Neural cell (in vitro differentiated cells): ENCODE measurements at regions not wholly inside any gene's neighbourhood (a gene's known extent, or its start where the extent isn't known, plus 50 kb on each side); places are given as distances from the start of the nearest gene placed in this dataset.

ENCODE experiments used
- H2AFZ ChIP-seq: fragments of 200-600, 300-800 bp; sonication (generic), shearing (Covaris generic); 2 replicates; pipeline ENCODE4 v1.6.0; 2014; ENCODE audit warnings: low read depth, mild to moderate bottlenecking, antibody characterized with exemption, low read length, moderate library complexity
- H3F3A ChIP-seq: fragments of 200-600 bp; shearing (Covaris generic); 2 replicates; pipeline ENCODE4 v1.6.1; 2016; ENCODE audit warnings: mild to moderate bottlenecking, moderate library complexity, mixed read lengths, antibody characterized with exemption, low read length; ENCODE audit not compliant: insufficient read depth, poor library complexity, severe bottlenecking
- H3K27ac ChIP-seq: fragments of 200-600, 300-800 bp; sonication (generic), shearing (Covaris generic); 2 replicates; pipeline ENCODE4 v1.5.1; 2014; ENCODE audit warnings: mild to moderate bottlenecking, low read length, moderate library complexity
- H3K27me3 ChIP-seq: fragments of 300-800, 200-600 bp; sonication (generic), shearing (Covaris generic); 2 replicates; pipeline ENCODE4 v1.6.0; 2014; ENCODE audit warnings: mild to moderate bottlenecking, low read depth, low read length, moderate library complexity; ENCODE audit not compliant: insufficient read depth
- H3K36me3 ChIP-seq: fragments of 300-800, 200-600 bp; sonication (generic), shearing (Covaris generic); 2 replicates; pipeline ENCODE4 v1.5.1; 2014; ENCODE audit warnings: mild to moderate bottlenecking, antibody characterized with exemption, low read length, moderate library complexity; ENCODE audit not compliant: insufficient read depth
- H3K4me2 ChIP-seq: fragments of 300-800, 200-600 bp; sonication (generic), shearing (Covaris generic); 2 replicates; pipeline ENCODE4 v1.6.0; 2014; ENCODE audit warnings: mild to moderate bottlenecking, low read length
- H3K4me3 ChIP-seq: fragments of 300-800, 200-600 bp; sonication (generic), shearing (Covaris generic); 2 replicates; pipeline ENCODE4 v1.5.1; 2014; ENCODE audit warnings: mild to moderate bottlenecking, low read length, moderate library complexity
- H3K79me2 ChIP-seq: fragments of 200-600 bp; shearing (Covaris generic); replicated peaks from 2 replicates; pipeline ENCODE4 v1.6.0; 2014; ENCODE audit warnings: mild to moderate bottlenecking, low read length, moderate library complexity; ENCODE audit not compliant: insufficient read depth
- H3K9ac ChIP-seq: fragments of 300-800, 200-600 bp; sonication (generic), shearing (Covaris generic); 2 replicates; pipeline ENCODE4 v1.6.1; 2016; ENCODE audit warnings: mild to moderate bottlenecking, low read length, mixed read lengths
- H3K9me2 ChIP-seq: fragments of 200-600 bp; shearing (Covaris generic); 2 replicates; pipeline ENCODE4 v1.6.1; 2016; ENCODE audit warnings: mild to moderate bottlenecking, low read length, mixed read lengths; ENCODE audit not compliant: insufficient read depth
- H3K9me3 ChIP-seq: fragments of 200-600, 300-800 bp; sonication (generic), shearing (Covaris generic); 2 replicates; pipeline ENCODE4 v1.6.1; 2016; ENCODE audit warnings: mild to moderate bottlenecking, mixed run types, low read length, moderate library complexity, mixed read lengths
- H4K20me1 ChIP-seq: fragments of 200-600 bp; shearing (Covaris generic); 2 replicates; pipeline ENCODE4 v1.6.1; 2016; ENCODE audit warnings: mild to moderate bottlenecking, mixed run types; ENCODE audit not compliant: insufficient read depth
- CTCF ChIP-seq: fragments of 450-650 bp; IDR thresholded peaks from 2 replicates; pipeline ENCODE4 v1.5.1; 2014; ENCODE audit warnings: antibody characterized with exemption, mild to moderate bottlenecking, moderate library complexity; ENCODE audit not compliant: poor library complexity, severe bottlenecking
- EP300 ChIP-seq: fragments of 450-650 bp; conservative IDR thresholded peaks from 2 replicates; pipeline ENCODE4 v1.6.1; 2014; ENCODE audit warnings: antibody characterized with exemption, mild to moderate bottlenecking, moderate library complexity; ENCODE audit not compliant: poor library complexity, severe bottlenecking
- EZH2 ChIP-seq: fragments of 200-600, 300-800 bp; shearing (Covaris generic), sonication (generic); IDR thresholded peaks from 2 replicates; pipeline ENCODE4 v1.6.1; 2014; ENCODE audit warnings: antibody characterized with exemption, low read length, borderline replicate concordance, mild to moderate bottlenecking; ENCODE audit not compliant: insufficient read depth, poor library complexity, severe bottlenecking
- MXI1 ChIP-seq: fragments of 450-650 bp; conservative IDR thresholded peaks from 2 replicates; pipeline ENCODE4 v1.6.1; 2014; ENCODE audit warnings: antibody characterized with exemption, mild to moderate bottlenecking; ENCODE audit not compliant: poor library complexity, severe bottlenecking
- POLR2AphosphoS5 ChIP-seq: IDR thresholded peaks from 2 replicates; pipeline ENCODE4 v1.6.1; 2012
- RAD21 ChIP-seq: fragments of 450-650 bp; conservative IDR thresholded peaks from 2 replicates; pipeline ENCODE4 v1.6.1; 2014; ENCODE audit warnings: antibody characterized with exemption, mild to moderate bottlenecking, moderate library complexity
- SMC3 ChIP-seq: fragments of 450-650 bp; conservative IDR thresholded peaks from 2 replicates; pipeline ENCODE4 v1.6.1; 2014; ENCODE audit warnings: antibody characterized with exemption, mild to moderate bottlenecking, moderate library complexity; ENCODE audit not compliant: poor library complexity
- TAF1 ChIP-seq: IDR thresholded peaks from 2 replicates; pipeline ENCODE4 v1.6.1; 2012; ENCODE audit warnings: low read depth
- TF ChIP-seq, protein P1 (sequence below): IDR thresholded peaks from 2 replicates; pipeline ENCODE4 v1.6.1; 2012; ENCODE audit warnings: borderline replicate concordance

DNA sequence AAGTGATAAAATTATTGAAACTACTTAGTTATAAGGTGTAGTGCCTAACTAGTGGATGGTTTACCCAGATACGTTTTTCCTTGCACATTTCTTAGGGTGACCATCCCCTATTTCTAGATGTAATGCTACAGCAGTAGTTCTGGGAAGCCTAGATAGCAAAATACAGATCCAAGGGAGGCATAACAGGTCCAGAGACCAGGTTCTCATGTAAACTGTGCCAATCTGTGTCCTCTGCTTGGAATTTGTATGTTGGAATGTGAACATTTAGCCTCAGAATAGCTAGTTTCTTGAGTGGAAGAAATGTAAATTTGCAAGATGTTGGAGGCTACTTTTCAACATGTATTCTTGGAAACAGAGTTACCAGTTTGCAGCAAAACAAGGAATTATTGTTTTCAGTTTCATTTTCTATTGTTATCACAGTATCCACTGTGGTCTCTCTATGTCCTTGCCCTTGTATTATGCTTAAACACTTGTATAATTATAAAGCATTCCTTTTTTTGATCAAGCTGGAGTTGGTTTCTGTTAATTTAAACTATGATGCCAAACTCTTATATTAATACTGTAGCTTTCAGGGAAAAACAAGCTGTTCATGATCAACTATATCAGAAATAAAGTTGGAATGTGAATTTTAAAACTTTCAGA, 102.0 kb upstream of the BRINP3 start (continued):
- TF ChIP-seq CTCF: no peak

DNA sequence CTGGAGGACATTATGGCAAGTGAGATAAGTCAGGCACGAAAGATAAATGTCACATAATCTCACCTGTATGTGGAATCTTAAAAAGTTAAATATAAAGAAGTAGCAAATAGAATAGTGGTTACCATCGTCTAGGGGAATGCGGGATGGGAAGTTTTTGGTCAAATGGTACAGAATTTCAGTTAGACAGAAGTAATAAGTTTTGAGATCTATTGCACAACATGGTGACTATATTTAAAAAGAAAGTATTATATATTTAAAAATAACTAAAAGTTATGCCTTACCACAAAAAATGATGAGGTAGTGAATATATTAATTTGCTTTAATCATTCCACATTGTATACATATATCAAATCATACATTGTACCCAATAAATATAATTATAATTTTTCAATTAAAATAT, 106.2 kb upstream of the BRINP3 start:
- Histone ChIP-seq H4K20me1 (no peaks in the 10 kb centered on the region), H3K27me3 (no peaks in the 10 kb centered on the region)

GRCh38 chr1:190588424-190588823, 110.8 kb upstream of the BRINP3 start:
- Histone ChIP-seq H4K20me1 (no peaks in the 10 kb centered on the region), H3F3A (no peaks in the 10 kb centered on the region), H2AFZ (no peak overlapping the region), H3K4me3 (no peak overlapping the region), H3K9me3 (no peaks in the 10 kb centered on the region), H3K4me2 (no peak overlapping the region), H3K27ac (no peak overlapping the region), H3K9me2 (no peaks in the 10 kb centered on the region), H3K79me2 (no peaks in the 10 kb centered on the region), H3K36me3 (no peaks in the 10 kb centered on the region), H3K27me3 (no peaks in the 10 kb centered on the region), H3K9ac (no peak overlapping the region)
- no peak for TF ChIP-seq SMC3
- no peak for TF ChIP-seq EP300
- TF ChIP-seq CTCF: no peak
- TF ChIP-seq MXI1: no peak
- TF ChIP-seq RAD21: no peak
- no peak for TF ChIP-seq TAF1
- TF ChIP-seq POLR2AphosphoS5: no peak
- TF ChIP-seq, protein P1, sequence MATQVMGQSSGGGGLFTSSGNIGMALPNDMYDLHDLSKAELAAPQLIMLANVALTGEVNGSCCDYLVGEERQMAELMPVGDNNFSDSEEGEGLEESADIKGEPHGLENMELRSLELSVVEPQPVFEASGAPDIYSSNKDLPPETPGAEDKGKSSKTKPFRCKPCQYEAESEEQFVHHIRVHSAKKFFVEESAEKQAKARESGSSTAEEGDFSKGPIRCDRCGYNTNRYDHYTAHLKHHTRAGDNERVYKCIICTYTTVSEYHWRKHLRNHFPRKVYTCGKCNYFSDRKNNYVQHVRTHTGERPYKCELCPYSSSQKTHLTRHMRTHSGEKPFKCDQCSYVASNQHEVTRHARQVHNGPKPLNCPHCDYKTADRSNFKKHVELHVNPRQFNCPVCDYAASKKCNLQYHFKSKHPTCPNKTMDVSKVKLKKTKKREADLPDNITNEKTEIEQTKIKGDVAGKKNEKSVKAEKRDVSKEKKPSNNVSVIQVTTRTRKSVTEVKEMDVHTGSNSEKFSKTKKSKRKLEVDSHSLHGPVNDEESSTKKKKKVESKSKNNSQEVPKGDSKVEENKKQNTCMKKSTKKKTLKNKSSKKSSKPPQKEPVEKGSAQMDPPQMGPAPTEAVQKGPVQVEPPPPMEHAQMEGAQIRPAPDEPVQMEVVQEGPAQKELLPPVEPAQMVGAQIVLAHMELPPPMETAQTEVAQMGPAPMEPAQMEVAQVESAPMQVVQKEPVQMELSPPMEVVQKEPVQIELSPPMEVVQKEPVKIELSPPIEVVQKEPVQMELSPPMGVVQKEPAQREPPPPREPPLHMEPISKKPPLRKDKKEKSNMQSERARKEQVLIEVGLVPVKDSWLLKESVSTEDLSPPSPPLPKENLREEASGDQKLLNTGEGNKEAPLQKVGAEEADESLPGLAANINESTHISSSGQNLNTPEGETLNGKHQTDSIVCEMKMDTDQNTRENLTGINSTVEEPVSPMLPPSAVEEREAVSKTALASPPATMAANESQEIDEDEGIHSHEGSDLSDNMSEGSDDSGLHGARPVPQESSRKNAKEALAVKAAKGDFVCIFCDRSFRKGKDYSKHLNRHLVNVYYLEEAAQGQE: no peak

More for the DNA sequence above, 106.2 kb upstream of the BRINP3 start:
- Histone ChIP-seq H3K4me3 (no peak overlapping the region), H3K9ac (no peak overlapping the region), H3K9me3 (no peaks in the 10 kb centered on the region), H3K36me3 (no peaks in the 10 kb centered on the region), H3K27ac (no peak overlapping the region), H3K9me2 (no peaks in the 10 kb centered on the region), H3K4me2 (no peak overlapping the region), H2AFZ (no peak overlapping the region), H3K79me2 (no peaks in the 10 kb centered on the region), H3F3A (no peaks in the 10 kb centered on the region)
- TF ChIP-seq CTCF: no peak
- no peak for TF ChIP-seq SMC3
- TF ChIP-seq EZH2: no peak
- no peak for TF ChIP-seq POLR2AphosphoS5
